ENCODE measurements at regions not wholly inside any gene's neighbourhood (a gene's known extent, or its start where the extent isn't known, plus 50 kb on each side); places are given as distances from the start of the nearest gene placed in this dataset.

- in situ Hi-C loops (cut with MboI; ENCODE audit: low sequenced_read_pairs): no loop called here
These were observed 128.1 kb downstream of the ACTL7B start for GRCh38 chr9:108727580-108728111.

- in situ Hi-C loops (cut with MboI; ENCODE audit: low sequenced_read_pairs): no loop called here
These were observed 131.1 kb downstream of the ACTL7B start for GRCh38 chr9:108724652-108725051.

GRCh38 chr9:108724122-108724521, 131.7 kb downstream of the ACTL7B start:
- in situ Hi-C loops (cut with MboI; ENCODE audit: low sequenced_read_pairs): no loop called here

- in situ Hi-C loops (cut with MboI; ENCODE audit: low sequenced_read_pairs): no loop called here
These were observed 133.4 kb downstream of the ACTL7B start for GRCh38 chr9:108722396-108722795.

- in situ Hi-C loops (cut with MboI; ENCODE audit: low sequenced_read_pairs): no loop called here
These were observed 135.6 kb downstream of the ACTL7B start for GRCh38 chr9:108720191-108720642.

- in situ Hi-C loops (cut with MboI; ENCODE audit: low sequenced_read_pairs): no loop called here
These were observed 145.4 kb downstream of the ACTL7B start for GRCh38 chr9:108710424-108710823.

- in situ Hi-C loops (cut with MboI; ENCODE audit: low sequenced_read_pairs): no loop called here
These were observed 145.8 kb downstream of the ACTL7B start for GRCh38 chr9:108709997-108710396.

GRCh38 chr9:108709126-108709525, 146.7 kb downstream of the ACTL7B start:
- in situ Hi-C loops (cut with MboI; ENCODE audit: low sequenced_read_pairs): no loop called here

- in situ Hi-C loops (cut with MboI; ENCODE audit: low sequenced_read_pairs): no loop called here
These were observed 147.3 kb downstream of the ACTL7B start for GRCh38 chr9:108708448-108708847.

GRCh38 chr9:108707120-108707519, 148.7 kb downstream of the ACTL7B start:
- in situ Hi-C loops (cut with MboI; ENCODE audit: low sequenced_read_pairs): no loop called here

- in situ Hi-C loops (cut with MboI; ENCODE audit: low sequenced_read_pairs): no loop called here
These were observed 151.5 kb downstream of the ACTL7B start for GRCh38 chr9:108704156-108704852.

- in situ Hi-C loops (cut with MboI; ENCODE audit: low sequenced_read_pairs): no loop called here
These were observed 152.4 kb downstream of the ACTL7B start for GRCh38 chr9:108703429-108703828.

- in situ Hi-C loops (cut with MboI; ENCODE audit: low sequenced_read_pairs): no loop called here
These were observed 153.1 kb downstream of the ACTL7B start for GRCh38 chr9:108702681-108703080.

GRCh38 chr9:108698801-108699200, 157.0 kb downstream of the ACTL7B start:
- in situ Hi-C loops (cut with MboI; ENCODE audit: low sequenced_read_pairs): no loop called here

GRCh38 chr9:108698231-108698630, 157.6 kb downstream of the ACTL7B start:
- in situ Hi-C loops (cut with MboI; ENCODE audit: low sequenced_read_pairs): no loop called here

- in situ Hi-C loops (cut with MboI; ENCODE audit: low sequenced_read_pairs): no loop called here
These were observed 159.6 kb downstream of the ACTL7B start for GRCh38 chr9:108696156-108696555.

GRCh38 chr9:108694170-108694569, 161.6 kb downstream of the ACTL7B start:
- in situ Hi-C loops (cut with MboI; ENCODE audit: low sequenced_read_pairs): no loop called here

GRCh38 chr9:108691614-108692013, 164.2 kb downstream of the ACTL7B start:
- in situ Hi-C loops (cut with MboI; ENCODE audit: low sequenced_read_pairs): no loop called here

- in situ Hi-C loops (cut with MboI; ENCODE audit: low sequenced_read_pairs): no loop called here
These were observed 167.1 kb downstream of the ACTL7B start for GRCh38 chr9:108688676-108689075.

- in situ Hi-C loops (cut with MboI; ENCODE audit: low sequenced_read_pairs): no loop called here
These were observed 167.7 kb downstream of the ACTL7B start for GRCh38 chr9:108688051-108688450.

- in situ Hi-C loops (cut with MboI; ENCODE audit: low sequenced_read_pairs): no loop called here
These were observed 168.5 kb downstream of the ACTL7B start for GRCh38 chr9:108687006-108687987.
